Caco-2 (cell line): ENCODE measurements at regions not wholly inside any gene's neighbourhood (a gene's known extent, or its start where the extent isn't known, plus 50 kb on each side); places are given as distances from the start of the nearest gene placed in this dataset.

ENCODE experiments used
- BruUV-seq: library from RNA; stranded (reverse); fragments of 400-500 nt; replicated peaks from 2 replicates; lab custom pipeline; 2021; lab: Mats Ljungman, UMichigan
- CTCF ChIA-PET: fragments of 300-600 bp; sonication (Branson Sonifier 250); formaldehyde crosslinking; loops from one replicate; lab custom pipeline; 2022; ENCODE audit warnings: antibody characterized with exemption; lab: Charles Lee
- POLR2A ChIA-PET: fragments of 300-600 bp; sonication (Branson Sonifier 250); formaldehyde crosslinking; loops from one replicate; lab custom pipeline; 2022; ENCODE audit warnings: antibody characterized with exemption; lab: Charles Lee
- DNase-seq, 2 experiments: peaks; one replicate each; pipeline versions ENCODE4 v3.0.0 to v3.0.0-alpha.2; 2020 to 2022
- H3K27me3 ChIP-seq: replicated peaks from 2 replicates; pipeline ENCODE4 v1.6.0; 2011; ENCODE audit warnings: low read length; ENCODE audit not compliant: control insufficient read depth, insufficient read depth
- H3K36me3 ChIP-seq: 2 replicates; pipeline ENCODE4 v1.5.1; 2011; ENCODE audit warnings: low read length; ENCODE audit not compliant: control insufficient read depth, insufficient read depth
- H3K4me1 ChIP-seq: fragments of 250-450 bp; sonication (Bioruptor Pico); 2 replicates; pipeline ENCODE4 v1.5.1; 2020; ENCODE audit warnings: mild to moderate bottlenecking
- H3K4me3 ChIP-seq: 2 replicates; pipeline ENCODE4 v1.5.1; 2011; ENCODE audit warnings: low read depth, mild to moderate bottlenecking, control low read depth, low read length
- H3K9me3 ChIP-seq: fragments of 250-450 bp; sonication (Bioruptor Pico); 2 replicates; pipeline ENCODE4 v1.5.1; 2020; ENCODE audit warnings: mild to moderate bottlenecking, moderate library complexity
- H3K27ac Mint-ChIP-seq: one replicate; pipeline ENCODE4 v1.8.0; 2022; ENCODE audit warnings: mixed read lengths; ENCODE audit not compliant: unreplicated experiment
- H3K27me3 Mint-ChIP-seq: one replicate; pipeline ENCODE4 v1.8.0; 2022; ENCODE audit warnings: mixed read lengths; ENCODE audit not compliant: insufficient read depth, unreplicated experiment
- H3K36me3 Mint-ChIP-seq: one replicate; pipeline ENCODE4 v1.8.0; 2022; ENCODE audit warnings: mild to moderate bottlenecking, mixed read lengths; ENCODE audit not compliant: insufficient read depth, unreplicated experiment
- H3K4me1 Mint-ChIP-seq: one replicate; pipeline ENCODE4 v1.8.0; 2022; ENCODE audit warnings: low read depth, mixed read lengths; ENCODE audit not compliant: unreplicated experiment
- H3K4me3 Mint-ChIP-seq: one replicate; pipeline ENCODE4 v1.8.0; 2022; ENCODE audit warnings: mild to moderate bottlenecking, moderate library complexity, mixed read lengths; ENCODE audit not compliant: unreplicated experiment
- H3K9me3 Mint-ChIP-seq: one replicate; pipeline ENCODE4 v1.8.0; 2022; ENCODE audit warnings: mixed read lengths; ENCODE audit not compliant: unreplicated experiment
- CTCF ChIP-seq, 2 experiments: fragments of 200-600 bp in 1 of 2; IDR thresholded peaks; 1 replicate in 1 of 2; 2 replicates in 1 of 2; pipeline versions ENCODE4 v1.5.1 to v1.8.0; 2011 to 2022; ENCODE audit warnings: antibody characterized with exemption in 1 of 2, control low read depth in 1 of 2, inconsistent platforms in 1 of 2, low read depth in 1 of 2, low read length in 1 of 2, mild to moderate bottlenecking in 1 of 2, moderate library complexity in 1 of 2; ENCODE audit not compliant: insufficient read depth in 1 of 2, severe bottlenecking in 1 of 2, unreplicated experiment in 1 of 2
- intact Hi-C: fragments of 100-400 bp; cut with micrococcal nuclease; formaldehyde crosslinking; loops from one replicate; pipeline ENCODE4 v1.10.0; 2022; ENCODE audit not compliant: unreplicated experiment

- Mint-ChIP-seq H3K9me3 (no peaks in the 10 kb centered on the region), H3K27ac (no peak overlapping the region), H3K4me3 (no peak overlapping the region), H3K36me3 (no peaks in the 10 kb centered on the region), H3K4me1 (no peaks in the 10 kb centered on the region), H3K27me3 (no peaks in the 10 kb centered on the region)
- Histone ChIP-seq H3K4me1 (no peaks in the 10 kb centered on the region), H3K9me3 (no peaks in the 10 kb centered on the region), H3K27me3 (no peaks in the 10 kb centered on the region), H3K36me3 (no peaks in the 10 kb centered on the region), H3K4me3 (no peak overlapping the region)
- no peak for DNase-seq
- ChIA-PET POLR2A (no interaction called here), CTCF (no interaction called here)
- intact Hi-C loops, result no loop called here
- TF ChIP-seq CTCF (IDR thresholded peaks at IDR 0.05; ENCODE audit: insufficient read depth in 1 of 2, low read depth in 1 of 2, low read length in 1 of 2, severe bottlenecking in 1 of 2, unreplicated experiment in 1 of 2), result no peak
- BruUV-seq, result no TSS peak
Observed at GRCh38 chr4:62619971-62620370, 1419.8 kb downstream of the ADGRL3 start.

- H3K4me1 ChIP-seq, result no peaks in the 10 kb centered on the region
- no peak for DNase-seq
- Mint-ChIP-seq H3K4me3 (no peak overlapping the region), H3K4me1 (no peaks in the 10 kb centered on the region), H3K36me3 (no peaks in the 10 kb centered on the region), H3K9me3 (no peaks in the 10 kb centered on the region), H3K27me3 (no peaks in the 10 kb centered on the region), H3K27ac (no peak overlapping the region)
- H3K36me3 ChIP-seq, result no peaks in the 10 kb centered on the region
- ChIA-PET CTCF (no interaction called here), POLR2A (no interaction called here)
- no peak overlapping the region for H3K4me3 ChIP-seq
- no peaks in the 10 kb centered on the region for H3K27me3 ChIP-seq
- BruUV-seq, result no TSS peak
- no peak for TF ChIP-seq CTCF (IDR thresholded peaks at IDR 0.05; ENCODE audit: insufficient read depth in 1 of 2, low read depth in 1 of 2, low read length in 1 of 2, severe bottlenecking in 1 of 2, unreplicated experiment in 1 of 2)
- no peaks in the 10 kb centered on the region for H3K9me3 ChIP-seq
- intact Hi-C loops, result no loop called here
Observed at GRCh38 chr4:62618042-62618441, 1417.9 kb downstream of the ADGRL3 start.

- Mint-ChIP-seq H3K4me3 (no peak overlapping the region), H3K36me3 (no peaks in the 10 kb centered on the region), H3K9me3 (peaks cover 10% of the 10 kb centered on the region), H3K27ac (no peak overlapping the region), H3K27me3 (no peaks in the 10 kb centered on the region), H3K4me1 (no peaks in the 10 kb centered on the region)
- H3K36me3 ChIP-seq, result no peaks in the 10 kb centered on the region
- ChIA-PET POLR2A (no interaction called here), CTCF (no interaction called here)
- TF ChIP-seq CTCF (IDR thresholded peaks at IDR 0.05; ENCODE audit: insufficient read depth in 1 of 2, low read depth in 1 of 2, low read length in 1 of 2, severe bottlenecking in 1 of 2, unreplicated experiment in 1 of 2), result no peak
- no peaks in the 10 kb centered on the region for H3K4me1 ChIP-seq
- intact Hi-C loops, result no loop called here
- no peaks in the 10 kb centered on the region for H3K27me3 ChIP-seq
- H3K9me3 ChIP-seq, result no peaks in the 10 kb centered on the region
- H3K4me3 ChIP-seq, result no peak overlapping the region
- BruUV-seq, result no TSS peak
- no peak for DNase-seq
Observed at GRCh38 chr4:62601737-62602136, 1401.6 kb downstream of the ADGRL3 start.
